OCI-LY7 (cell line): ENCODE measurements at regions not wholly inside any gene's neighbourhood (a gene's known extent, or its start where the extent isn't known, plus 50 kb on each side); places are given as distances from the start of the nearest gene placed in this dataset.

Source experiments
- BruUV-seq: library from RNA; stranded (reverse); fragments of 400-500 nt; replicated peaks from 2 replicates; lab custom pipeline; 2021; lab: Mats Ljungman, UMichigan
- CTCF ChIA-PET: fragments of 300-600 bp; sonication (Branson Sonifier 250); formaldehyde crosslinking; loops from one replicate; lab custom pipeline; 2022; ENCODE audit warnings: antibody characterized with exemption; ENCODE audit not compliant: unreplicated experiment; lab: Charles Lee
- POLR2A ChIA-PET: fragments of 300-600 bp; sonication (Branson Sonifier 250); formaldehyde crosslinking; loops from one replicate; lab custom pipeline; 2022; ENCODE audit warnings: antibody characterized with exemption; lab: Charles Lee
- DNase-seq: peaks from one replicate; pipeline ENCODE4 v3.0.0-alpha.2; 2015; ENCODE audit warnings: low spot score
- H2AFZ ChIP-seq: fragments of 200-600 bp; sonication (generic), shearing (Covaris generic); 2 replicates; pipeline ENCODE4 v1.6.1; 2014; ENCODE audit warnings: mild to moderate bottlenecking, antibody characterized with exemption, low read length, moderate library complexity
- H3K27ac ChIP-seq: fragments of 200-600 bp; sonication (generic); 2 replicates; pipeline ENCODE4 v1.5.1; 2014; ENCODE audit warnings: mixed run types, low read depth, mild to moderate bottlenecking, moderate library complexity, low read length, inconsistent platforms; ENCODE audit not compliant: poor library complexity, severe bottlenecking
- H3K36me3 ChIP-seq: fragments of 200-600 bp; sonication (generic); 2 replicates; pipeline ENCODE4 v1.6.1; 2014; ENCODE audit warnings: mild to moderate bottlenecking, antibody characterized with exemption, low read length, moderate library complexity, mixed read lengths; ENCODE audit not compliant: insufficient read depth
- H3K4me1 ChIP-seq: fragments of 200-600 bp; sonication (generic); 2 replicates; pipeline ENCODE4 v1.5.1; 2014; ENCODE audit warnings: mild to moderate bottlenecking, low read length; ENCODE audit not compliant: insufficient read depth, poor library complexity, severe bottlenecking
- H3K4me2 ChIP-seq: fragments of 200-600 bp; sonication (generic); 2 replicates; pipeline ENCODE4 v1.6.1; 2014; ENCODE audit warnings: mild to moderate bottlenecking, low read length
- H3K4me3 ChIP-seq: fragments of 200-600 bp; sonication (generic); 2 replicates; pipeline ENCODE4 v1.5.1; 2014; ENCODE audit warnings: mild to moderate bottlenecking, low read depth, low read length; ENCODE audit not compliant: poor library complexity, severe bottlenecking
- H3K79me2 ChIP-seq: fragments of 200-600 bp; sonication (generic); 2 replicates; pipeline ENCODE4 v1.6.1; 2016; ENCODE audit warnings: low read depth, mild to moderate bottlenecking, low read length, moderate library complexity, mixed read lengths; ENCODE audit not compliant: insufficient read depth
- H3K9me2 ChIP-seq: fragments of 200-600 bp; sonication (generic); 2 replicates; pipeline ENCODE4 v1.6.1; 2016; ENCODE audit warnings: mild to moderate bottlenecking, low read length, mixed read lengths; ENCODE audit not compliant: insufficient read depth
- H3K9me3 ChIP-seq: fragments of 200-600 bp; sonication (generic); 2 replicates; pipeline ENCODE4 v1.6.1; 2014; ENCODE audit warnings: mild to moderate bottlenecking, mixed run types, low read length, mixed read lengths
- H4K20me1 ChIP-seq: fragments of 200-600 bp; sonication (generic); 2 replicates; pipeline ENCODE4 v1.6.1; 2014; ENCODE audit warnings: mild to moderate bottlenecking, antibody characterized with exemption, low read length, moderate library complexity, mixed read lengths; ENCODE audit not compliant: insufficient read depth
- CTCF ChIP-seq: fragments of 200-600 bp; sonication (generic); conservative IDR thresholded peaks from 2 replicates; pipeline ENCODE4 v1.5.1; 2014; ENCODE audit warnings: mild to moderate bottlenecking, antibody characterized with exemption, low read length, moderate library complexity, mixed read lengths
- EZH2phosphoT487 ChIP-seq: fragments of 200-600 bp; sonication (generic); IDR thresholded peaks from 2 replicates; pipeline ENCODE4 v1.6.1; 2018; ENCODE audit warnings: low read depth, borderline replicate concordance, mild to moderate bottlenecking, mixed run types, antibody characterized with exemption, low read length, moderate library complexity, mixed read lengths
- intact Hi-C: fragments of 100-400 bp; cut with micrococcal nuclease; formaldehyde crosslinking; loops from one replicate; pipeline ENCODE4 v1.10.0; 2022; ENCODE audit not compliant: unreplicated experiment

GRCh38 chr9:30301271-30301963 is 2083.0 kb upstream of the ACO1 start:
- H3K9me2 ChIP-seq, result no peaks in the 10 kb centered on the region
- no peak overlapping the region for H3K4me2 ChIP-seq
- DNase-seq, result no peak
- H4K20me1 ChIP-seq, result no peaks in the 10 kb centered on the region
- no peaks in the 10 kb centered on the region for H3K4me1 ChIP-seq
- H3K4me3 ChIP-seq, result no peak overlapping the region
- intact Hi-C loops, result no loop called here
- no peak overlapping the region for H3K27ac ChIP-seq
- POLR2A ChIA-PET, result no interaction called here
- H2AFZ ChIP-seq, result no peak overlapping the region
- no peaks in the 10 kb centered on the region for H3K79me2 ChIP-seq
- CTCF ChIA-PET, result no interaction called here
- TF ChIP-seq EZH2phosphoT487 (no peak), CTCF (no peak)
- H3K9me3 ChIP-seq, result no peaks in the 10 kb centered on the region
- BruUV-seq, result no TSS peak
- no peaks in the 10 kb centered on the region for H3K36me3 ChIP-seq

- intact Hi-C loops, result no loop called here
- ChIA-PET POLR2A (interaction anchor here (0.7 kb wide), 2 partner anchors 37 to 49 kb away, joined by 3 to 4 read pairs; no protein-coding TSS in a partner anchor), CTCF (no interaction called here)
- no peak overlapping the region for H3K4me2 ChIP-seq
- no peak overlapping the region for H2AFZ ChIP-seq
- no peak overlapping the region for H3K27ac ChIP-seq
- H4K20me1 ChIP-seq, result no peaks in the 10 kb centered on the region
- H3K9me3 ChIP-seq, result no peaks in the 10 kb centered on the region
- no TSS peak for BruUV-seq
- H3K36me3 ChIP-seq, result no peaks in the 10 kb centered on the region
- H3K4me1 ChIP-seq, result no peaks in the 10 kb centered on the region
- TF ChIP-seq CTCF (no peak), EZH2phosphoT487 (no peak)
- DNase-seq, result no peak
- no peaks in the 10 kb centered on the region for H3K79me2 ChIP-seq
- no peaks in the 10 kb centered on the region for H3K9me2 ChIP-seq
- no peak overlapping the region for H3K4me3 ChIP-seq
Measured at GRCh38 chr9:30310711-30311110, 2073.7 kb upstream of the ACO1 start.

- H3K4me3 ChIP-seq, result no peak overlapping the region
- no peak overlapping the region for H3K27ac ChIP-seq
- no peaks in the 10 kb centered on the region for H3K79me2 ChIP-seq
- H3K4me1 ChIP-seq, result no peaks in the 10 kb centered on the region
- TF ChIP-seq CTCF (no peak), EZH2phosphoT487 (no peak)
- H3K4me2 ChIP-seq, result no peak overlapping the region
- no peak for DNase-seq
- ChIA-PET CTCF (no interaction called here), POLR2A (interaction anchor here (0.7 kb wide), 1 partner anchor 72 kb away, joined by 3 read pairs; no protein-coding TSS in a partner anchor)
- H3K9me3 ChIP-seq, result no peaks in the 10 kb centered on the region
- intact Hi-C loops, result no loop called here
- H4K20me1 ChIP-seq, result no peaks in the 10 kb centered on the region
- H2AFZ ChIP-seq, result no peak overlapping the region
- BruUV-seq, result no TSS peak
- no peaks in the 10 kb centered on the region for H3K9me2 ChIP-seq
- H3K36me3 ChIP-seq, result no peaks in the 10 kb centered on the region
Measured at GRCh38 chr9:30329431-30329830, 2055.0 kb upstream of the ACO1 start.
